GM12874 (cell line): ENCODE measurements at regions not wholly inside any gene's neighbourhood (a gene's known extent, or its start where the extent isn't known, plus 50 kb on each side); places are given as distances from the start of the nearest gene placed in this dataset.

Experiments used
- CTCF ChIP-seq: IDR thresholded peaks from 2 replicates; pipeline ENCODE4 v1.5.1; 2011; ENCODE audit warnings: low read depth, mild to moderate bottlenecking, control low read depth, low read length, moderate library complexity; ENCODE audit not compliant: insufficient read depth

DNA sequence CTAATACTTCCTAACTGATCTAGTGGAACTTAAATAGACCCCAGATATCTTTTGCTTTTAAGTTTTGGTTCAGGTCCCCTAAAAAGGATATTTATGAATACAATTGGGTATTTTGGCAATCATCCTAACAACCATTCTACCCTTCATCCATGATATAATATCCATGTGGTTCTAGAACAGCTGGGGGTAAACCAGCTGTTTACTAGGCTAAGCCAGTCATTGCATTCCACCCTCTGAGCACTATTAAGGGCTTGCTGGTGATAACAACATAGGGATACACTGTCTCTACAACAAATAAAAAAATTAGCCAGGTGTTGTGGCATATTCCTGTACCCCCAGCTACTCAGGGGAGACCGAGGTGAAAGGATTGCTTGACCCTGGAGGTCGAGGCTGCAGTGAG is 54.8 kb upstream of the MAPK10 start:
- TF ChIP-seq CTCF = no peak

GRCh38 chr4:86416081-86416480 is 56.2 kb upstream of the MAPK10 start:
- TF ChIP-seq CTCF = no peak

DNA sequence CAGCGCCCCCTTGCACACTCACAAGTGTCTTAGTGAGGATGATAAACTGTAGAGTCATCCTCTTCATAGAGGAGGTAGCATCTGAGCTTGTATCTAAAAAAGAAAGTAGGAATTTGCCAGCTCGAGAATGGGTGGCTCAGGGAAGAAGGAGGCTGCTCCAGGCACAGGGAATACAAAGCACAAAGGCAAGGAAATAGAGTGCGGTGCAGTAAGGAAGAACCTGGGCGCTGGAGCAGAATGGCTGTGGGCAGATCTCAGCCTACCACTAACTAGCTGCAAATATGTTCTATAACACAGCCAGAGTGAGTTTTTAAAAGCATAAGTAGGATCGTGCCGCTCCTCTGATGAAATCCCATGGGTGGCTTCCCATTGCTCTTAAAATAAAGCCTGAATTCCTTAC is 61.6 kb upstream of the MAPK10 start:
- TF ChIP-seq CTCF = no peak

GRCh38 chr4:86431543-86432116 is 71.8 kb upstream of the MAPK10 start:
- no peak for TF ChIP-seq CTCF

GRCh38 chr4:86432559-86433134 is 72.8 kb upstream of the MAPK10 start:
- no peak for TF ChIP-seq CTCF

DNA sequence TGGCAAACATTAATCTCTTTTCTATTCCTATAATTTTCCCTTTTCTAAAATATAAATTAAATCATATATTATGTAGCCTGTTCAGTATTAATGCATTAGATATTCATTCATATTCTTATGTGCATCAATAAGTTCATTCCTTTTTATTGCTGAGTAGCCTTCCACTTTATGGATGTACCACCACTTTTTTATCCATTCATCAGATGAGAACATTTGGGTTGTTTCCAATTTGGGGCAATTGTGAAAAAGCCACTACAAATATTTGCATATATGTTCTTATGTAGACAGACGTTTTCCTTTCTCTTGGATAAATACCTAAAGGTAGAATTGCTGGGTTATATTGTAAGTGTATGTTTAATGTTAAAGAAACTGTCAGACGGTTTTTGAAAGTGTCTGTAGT is 79.4 kb upstream of the MAPK10 start:
- no peak for TF ChIP-seq CTCF

GRCh38 chr4:86441175-86441936 is 81.5 kb upstream of the MAPK10 start:
- no peak for TF ChIP-seq CTCF
